GM12875 (cell line): ENCODE measurements at regions not wholly inside any gene's neighbourhood (a gene's known extent, or its start where the extent isn't known, plus 50 kb on each side); places are given as distances from the start of the nearest gene placed in this dataset.

Source experiments
- H3K4me3 ChIP-seq: one replicate; pipeline ENCODE4 v1.5.1; 2011; ENCODE audit warnings: low read depth, low read length, control low read depth
- TF ChIP-seq, protein P1 (sequence below): IDR thresholded peaks from 2 replicates; pipeline ENCODE4 v1.5.1; 2011; ENCODE audit warnings: low read depth, mild to moderate bottlenecking, control low read depth, inconsistent platforms, low read length, moderate library complexity, borderline replicate concordance; ENCODE audit not compliant: insufficient read depth

GRCh38 chr2:12543076-12543977 is 173.4 kb upstream of the TRIB2 start:
- TF ChIP-seq, protein P1, sequence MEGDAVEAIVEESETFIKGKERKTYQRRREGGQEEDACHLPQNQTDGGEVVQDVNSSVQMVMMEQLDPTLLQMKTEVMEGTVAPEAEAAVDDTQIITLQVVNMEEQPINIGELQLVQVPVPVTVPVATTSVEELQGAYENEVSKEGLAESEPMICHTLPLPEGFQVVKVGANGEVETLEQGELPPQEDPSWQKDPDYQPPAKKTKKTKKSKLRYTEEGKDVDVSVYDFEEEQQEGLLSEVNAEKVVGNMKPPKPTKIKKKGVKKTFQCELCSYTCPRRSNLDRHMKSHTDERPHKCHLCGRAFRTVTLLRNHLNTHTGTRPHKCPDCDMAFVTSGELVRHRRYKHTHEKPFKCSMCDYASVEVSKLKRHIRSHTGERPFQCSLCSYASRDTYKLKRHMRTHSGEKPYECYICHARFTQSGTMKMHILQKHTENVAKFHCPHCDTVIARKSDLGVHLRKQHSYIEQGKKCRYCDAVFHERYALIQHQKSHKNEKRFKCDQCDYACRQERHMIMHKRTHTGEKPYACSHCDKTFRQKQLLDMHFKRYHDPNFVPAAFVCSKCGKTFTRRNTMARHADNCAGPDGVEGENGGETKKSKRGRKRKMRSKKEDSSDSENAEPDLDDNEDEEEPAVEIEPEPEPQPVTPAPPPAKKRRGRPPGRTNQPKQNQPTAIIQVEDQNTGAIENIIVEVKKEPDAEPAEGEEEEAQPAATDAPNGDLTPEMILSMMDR = no peak
- H3K4me3 ChIP-seq = no peak overlapping the region

GRCh38 chr2:12543978-12544558 is 172.7 kb upstream of the TRIB2 start:
- H3K4me3 ChIP-seq = no peak overlapping the region
- TF ChIP-seq, protein P1 = no peak

- TF ChIP-seq, protein P1 = 0 out of 2 replicates have a peak, but pooled peaks have one; percentile 22
- H3K4me3 ChIP-seq = no peak overlapping the region
These were observed 169.1 kb upstream of the TRIB2 start for GRCh38 chr2:12547566-12548170.

GRCh38 chr2:12548906-12549305 is 167.8 kb upstream of the TRIB2 start:
- TF ChIP-seq, protein P1 = no peak
- H3K4me3 ChIP-seq = no peak overlapping the region

GRCh38 chr2:12549641-12550040 is 167.1 kb upstream of the TRIB2 start:
- TF ChIP-seq, protein P1 = no peak
- no peak overlapping the region for H3K4me3 ChIP-seq

- no peak overlapping the region for H3K4me3 ChIP-seq
- TF ChIP-seq, protein P1 = no peak
These were observed 164.6 kb upstream of the TRIB2 start for GRCh38 chr2:12552092-12552491.
